ENCODE measurements at regions not wholly inside any gene's neighbourhood (a gene's known extent, or its start where the extent isn't known, plus 50 kb on each side); places are given as distances from the start of the nearest gene placed in this dataset.

- no peak for DNase-seq
- Histone ChIP-seq H3K4me1 (ENCODE audit: control insufficient read depth in 1 of 2, insufficient read depth in 2 of 2, low read length in 2 of 2) (no peaks in the 10 kb centered on the region), H3K27ac (ENCODE audit: low read depth in 1 of 2, low read length in 2 of 2) (no peak overlapping the region), H3K9me3 (ENCODE audit: control insufficient read depth, low read length) (no peaks in the 10 kb centered on the region), H3K4me3 (ENCODE audit: low read length in 2 of 2) (no peak overlapping the region), H3K27me3 (ENCODE audit: control insufficient read depth in 1 of 2, insufficient read depth in 2 of 2, low read length in 1 of 2) (no peaks in the 10 kb centered on the region), H3K36me3 (ENCODE audit: control insufficient read depth in 1 of 2, insufficient read depth in 2 of 2, low read length in 1 of 2) (no peaks in the 10 kb centered on the region)
- no peak for ATAC-seq (ENCODE audit: low FRiP score)
- intact Hi-C loops (cut with DNase I) = no loop called here
- WGBS, 2 donors = 46 to 50% methylated on average over 2 of the region's 2 CpGs
Measured at GRCh38 chr7:135853499-135853898, 104.9 kb upstream of the FAM180A start.

- intact Hi-C loops (cut with DNase I) = no loop called here
- no peak for DNase-seq
- no peak for ATAC-seq (ENCODE audit: low FRiP score)
- Histone ChIP-seq H3K36me3 (ENCODE audit: control insufficient read depth in 1 of 2, insufficient read depth in 2 of 2, low read length in 1 of 2) (no peaks in the 10 kb centered on the region), H3K27me3 (ENCODE audit: control insufficient read depth in 1 of 2, insufficient read depth in 2 of 2, low read length in 1 of 2) (no peaks in the 10 kb centered on the region), H3K9me3 (ENCODE audit: control insufficient read depth, low read length) (no peaks in the 10 kb centered on the region), H3K27ac (ENCODE audit: low read depth in 1 of 2, low read length in 2 of 2) (no peak overlapping the region), H3K4me3 (ENCODE audit: low read length in 2 of 2) (no peak overlapping the region), H3K4me1 (ENCODE audit: control insufficient read depth in 1 of 2, insufficient read depth in 2 of 2, low read length in 2 of 2) (no peaks in the 10 kb centered on the region)
- 80 to 90% methylated on average over 3 of the region's 3 CpGs for WGBS, 2 donors
Measured at GRCh38 chr7:135853008-135853407, 104.4 kb upstream of the FAM180A start.

- Histone ChIP-seq H3K4me3 (ENCODE audit: low read length in 2 of 2) (no peak overlapping the region), H3K9me3 (ENCODE audit: control insufficient read depth, low read length) (no peaks in the 10 kb centered on the region), H3K36me3 (ENCODE audit: control insufficient read depth in 1 of 2, insufficient read depth in 2 of 2, low read length in 1 of 2) (no peaks in the 10 kb centered on the region), H3K27ac (ENCODE audit: low read depth in 1 of 2, low read length in 2 of 2) (no peak overlapping the region), H3K4me1 (ENCODE audit: control insufficient read depth in 1 of 2, insufficient read depth in 2 of 2, low read length in 2 of 2) (no peaks in the 10 kb centered on the region), H3K27me3 (ENCODE audit: control insufficient read depth in 1 of 2, insufficient read depth in 2 of 2, low read length in 1 of 2) (no peaks in the 10 kb centered on the region)
- ATAC-seq (ENCODE audit: low FRiP score) (no peak), DNase-seq (no peak)
- 80 to 84% methylated on average over 2 of the region's 2 CpGs for WGBS, 2 donors
- intact Hi-C loops (cut with DNase I) = no loop called here
Measured at GRCh38 chr7:135847242-135847641, 98.6 kb upstream of the FAM180A start.

GRCh38 chr7:135846339-135846738 lies 97.7 kb upstream of the FAM180A start:
- no peaks in the 10 kb centered on the region for H3K9me3 ChIP-seq (ENCODE audit: control insufficient read depth, low read length)
- no peak overlapping the region for H3K4me3 ChIP-seq (ENCODE audit: low read length in 2 of 2)
- H3K36me3 ChIP-seq (ENCODE audit: control insufficient read depth in 1 of 2, insufficient read depth in 2 of 2, low read length in 1 of 2) = no peaks in the 10 kb centered on the region
- H3K27me3 ChIP-seq (ENCODE audit: control insufficient read depth in 1 of 2, insufficient read depth in 2 of 2, low read length in 1 of 2) = no peaks in the 10 kb centered on the region
- DNase-seq = no peak
- no peak overlapping the region for H3K27ac ChIP-seq (ENCODE audit: low read depth in 1 of 2, low read length in 2 of 2)
- H3K4me1 ChIP-seq (ENCODE audit: control insufficient read depth in 1 of 2, insufficient read depth in 2 of 2, low read length in 2 of 2) = no peaks in the 10 kb centered on the region
- no peak for ATAC-seq (ENCODE audit: low FRiP score)
- intact Hi-C loops (cut with DNase I) = no loop called here
- 86 to 88% methylated on average over 5 of the region's 5 CpGs for WGBS, 2 donors

- no peak overlapping the region for H3K27ac ChIP-seq (ENCODE audit: low read depth in 1 of 2, low read length in 2 of 2)
- 88 to 95% methylated on average over 3 of the region's 3 CpGs for WGBS, 2 donors
Measured at GRCh38 chr7:135845415-135846075, 96.9 kb upstream of the FAM180A start.

GRCh38 chr7:135844903-135845302 lies 96.3 kb upstream of the FAM180A start:
- no peak overlapping the region for H3K27ac ChIP-seq (ENCODE audit: low read depth in 1 of 2, low read length in 2 of 2)
- intact Hi-C loops (cut with DNase I) = no loop called here
- DNase-seq (no peak), ATAC-seq (ENCODE audit: low FRiP score) (no peak)
- H3K4me3 ChIP-seq (ENCODE audit: low read length in 2 of 2) = no peak overlapping the region
- H3K27me3 ChIP-seq (ENCODE audit: control insufficient read depth in 1 of 2, insufficient read depth in 2 of 2, low read length in 1 of 2) = no peaks in the 10 kb centered on the region
- no peaks in the 10 kb centered on the region for H3K4me1 ChIP-seq (ENCODE audit: control insufficient read depth in 1 of 2, insufficient read depth in 2 of 2, low read length in 2 of 2)
- no peaks in the 10 kb centered on the region for H3K9me3 ChIP-seq (ENCODE audit: control insufficient read depth, low read length)
- H3K36me3 ChIP-seq (ENCODE audit: control insufficient read depth in 1 of 2, insufficient read depth in 2 of 2, low read length in 1 of 2) = no peaks in the 10 kb centered on the region
- 89% methylated on average over 5 of the region's 5 CpGs for WGBS, 2 donors

More at GRCh38 chr7:135845415-135846075, 96.9 kb upstream of the FAM180A start:
- H3K4me3 ChIP-seq (ENCODE audit: low read length in 2 of 2) = no peak overlapping the region
- intact Hi-C loops (cut with DNase I) = no loop called here
- no peaks in the 10 kb centered on the region for H3K4me1 ChIP-seq (ENCODE audit: control insufficient read depth in 1 of 2, insufficient read depth in 2 of 2, low read length in 2 of 2)
- no peak for ATAC-seq (ENCODE audit: low FRiP score)
- no peaks in the 10 kb centered on the region for H3K9me3 ChIP-seq (ENCODE audit: control insufficient read depth, low read length)
- no peaks in the 10 kb centered on the region for H3K27me3 ChIP-seq (ENCODE audit: control insufficient read depth in 1 of 2, insufficient read depth in 2 of 2, low read length in 1 of 2)
- DNase-seq = no peak
- H3K36me3 ChIP-seq (ENCODE audit: control insufficient read depth in 1 of 2, insufficient read depth in 2 of 2, low read length in 1 of 2) = no peaks in the 10 kb centered on the region

- ATAC-seq (ENCODE audit: low FRiP score) (no peak), DNase-seq (no peak)
- H3K4me3 ChIP-seq (ENCODE audit: low read length in 2 of 2) = no peak overlapping the region
- no peak overlapping the region for H3K27ac ChIP-seq (ENCODE audit: low read depth in 1 of 2, low read length in 2 of 2)
- 83 to 92% methylated on average over 4 of the region's 4 CpGs for WGBS, 2 donors
- H3K4me1 ChIP-seq (ENCODE audit: control insufficient read depth in 1 of 2, insufficient read depth in 2 of 2, low read length in 2 of 2) = no peaks in the 10 kb centered on the region
- no peaks in the 10 kb centered on the region for H3K9me3 ChIP-seq (ENCODE audit: control insufficient read depth, low read length)
- no peaks in the 10 kb centered on the region for H3K36me3 ChIP-seq (ENCODE audit: control insufficient read depth in 1 of 2, insufficient read depth in 2 of 2, low read length in 1 of 2)
- no peaks in the 10 kb centered on the region for H3K27me3 ChIP-seq (ENCODE audit: control insufficient read depth in 1 of 2, insufficient read depth in 2 of 2, low read length in 1 of 2)
- intact Hi-C loops (cut with DNase I) = no loop called here
Measured at GRCh38 chr7:135843214-135843613, 94.6 kb upstream of the FAM180A start.

- intact Hi-C loops (cut with DNase I) = no loop called here
- 68% methylated on average over 2 of the region's 2 CpGs for WGBS, 2 donors
Measured at GRCh38 chr7:135842446-135843179, 94.0 kb upstream of the FAM180A start.

GRCh38 chr7:135840591-135840990 lies 92.0 kb upstream of the FAM180A start:
- H3K4me3 ChIP-seq (ENCODE audit: low read length in 2 of 2) = no peak overlapping the region
- ATAC-seq (ENCODE audit: low FRiP score) = no peak
- no peak for DNase-seq
- H3K4me1 ChIP-seq (ENCODE audit: control insufficient read depth in 1 of 2, insufficient read depth in 2 of 2, low read length in 2 of 2) = no peaks in the 10 kb centered on the region
- intact Hi-C loops (cut with DNase I) = no loop called here
- H3K27ac ChIP-seq (ENCODE audit: low read depth in 1 of 2, low read length in 2 of 2) = no peak overlapping the region
- H3K27me3 ChIP-seq (ENCODE audit: control insufficient read depth in 1 of 2, insufficient read depth in 2 of 2, low read length in 1 of 2) = no peaks in the 10 kb centered on the region
- H3K36me3 ChIP-seq (ENCODE audit: control insufficient read depth in 1 of 2, insufficient read depth in 2 of 2, low read length in 1 of 2) = no peaks in the 10 kb centered on the region
- H3K9me3 ChIP-seq (ENCODE audit: control insufficient read depth, low read length) = no peaks in the 10 kb centered on the region

More at GRCh38 chr7:135842446-135843179, 94.0 kb upstream of the FAM180A start:
- Histone ChIP-seq H3K9me3 (ENCODE audit: control insufficient read depth, low read length) (no peaks in the 10 kb centered on the region), H3K27ac (ENCODE audit: low read depth in 1 of 2, low read length in 2 of 2) (no peak overlapping the region), H3K36me3 (ENCODE audit: control insufficient read depth in 1 of 2, insufficient read depth in 2 of 2, low read length in 1 of 2) (no peaks in the 10 kb centered on the region), H3K4me1 (ENCODE audit: control insufficient read depth in 1 of 2, insufficient read depth in 2 of 2, low read length in 2 of 2) (no peaks in the 10 kb centered on the region), H3K27me3 (ENCODE audit: control insufficient read depth in 1 of 2, insufficient read depth in 2 of 2, low read length in 1 of 2) (no peaks in the 10 kb centered on the region), H3K4me3 (ENCODE audit: low read length in 2 of 2) (no peak overlapping the region)
- DNase-seq (no peak), ATAC-seq (ENCODE audit: low FRiP score) (no peak)
